ENCODE measurements at regions not wholly inside any gene's neighbourhood (a gene's known extent, or its start where the extent isn't known, plus 50 kb on each side); places are given as distances from the start of the nearest gene placed in this dataset.

DNA sequence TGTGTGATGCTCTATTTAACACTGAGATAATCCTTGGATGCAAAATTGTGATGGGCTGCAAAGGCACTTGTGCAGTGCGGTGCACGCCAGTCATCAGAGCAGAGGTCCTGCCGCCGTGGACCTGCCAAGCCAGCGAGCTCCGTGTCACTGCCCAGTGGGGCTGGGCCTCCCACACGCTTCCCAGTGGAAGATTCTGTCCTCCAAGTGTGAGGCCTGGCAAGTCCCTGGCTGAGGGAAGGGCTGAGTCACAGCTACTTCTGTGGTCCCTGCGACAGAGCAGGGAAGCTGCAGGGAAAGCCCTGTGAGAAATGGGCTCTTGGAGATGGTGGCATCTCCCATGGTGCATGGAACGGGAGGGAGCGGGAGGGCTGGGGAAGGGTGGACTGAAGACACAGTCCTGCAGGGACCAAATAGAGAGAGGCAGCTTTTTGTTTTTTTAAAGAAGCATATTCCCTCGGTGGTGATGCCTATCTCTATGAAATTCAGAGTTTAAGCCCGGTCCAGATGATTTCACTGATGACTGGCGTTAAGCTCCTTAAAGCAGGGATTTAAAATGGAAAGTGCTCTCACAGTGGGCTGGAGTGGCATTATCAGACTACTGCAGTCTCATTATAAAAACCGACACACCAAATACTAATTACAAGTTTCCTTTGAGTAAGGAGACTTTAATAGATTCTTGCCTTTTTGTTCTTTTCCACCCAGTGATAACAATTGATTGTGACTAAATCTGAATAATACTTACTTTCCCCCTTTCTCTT lies 413.7 kb downstream of the QKI start:
- TF ChIP-seq, protein P1, sequence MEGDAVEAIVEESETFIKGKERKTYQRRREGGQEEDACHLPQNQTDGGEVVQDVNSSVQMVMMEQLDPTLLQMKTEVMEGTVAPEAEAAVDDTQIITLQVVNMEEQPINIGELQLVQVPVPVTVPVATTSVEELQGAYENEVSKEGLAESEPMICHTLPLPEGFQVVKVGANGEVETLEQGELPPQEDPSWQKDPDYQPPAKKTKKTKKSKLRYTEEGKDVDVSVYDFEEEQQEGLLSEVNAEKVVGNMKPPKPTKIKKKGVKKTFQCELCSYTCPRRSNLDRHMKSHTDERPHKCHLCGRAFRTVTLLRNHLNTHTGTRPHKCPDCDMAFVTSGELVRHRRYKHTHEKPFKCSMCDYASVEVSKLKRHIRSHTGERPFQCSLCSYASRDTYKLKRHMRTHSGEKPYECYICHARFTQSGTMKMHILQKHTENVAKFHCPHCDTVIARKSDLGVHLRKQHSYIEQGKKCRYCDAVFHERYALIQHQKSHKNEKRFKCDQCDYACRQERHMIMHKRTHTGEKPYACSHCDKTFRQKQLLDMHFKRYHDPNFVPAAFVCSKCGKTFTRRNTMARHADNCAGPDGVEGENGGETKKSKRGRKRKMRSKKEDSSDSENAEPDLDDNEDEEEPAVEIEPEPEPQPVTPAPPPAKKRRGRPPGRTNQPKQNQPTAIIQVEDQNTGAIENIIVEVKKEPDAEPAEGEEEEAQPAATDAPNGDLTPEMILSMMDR (IDR thresholded peaks at IDR 0.05 in 4 of 5, conservative IDR thresholded peaks at IDR 0.05 in 1 of 5), result no peak
- TF ChIP-seq POLR2A (IDR thresholded peaks at IDR 0.05), result no peak

Measured in gastrocnemius medialis (tissue), 4 donors.